ENCODE measurements at regions not wholly inside any gene's neighbourhood (a gene's known extent, or its start where the extent isn't known, plus 50 kb on each side); places are given as distances from the start of the nearest gene placed in this dataset.
A peak's percentile ranks its signal among the peaks of the same experiment; 100 is the strongest.

- Histone ChIP-seq H4K20me1 (ENCODE audit: insufficient read depth) (no peaks in the 10 kb centered on the region), H3K9me2 (ENCODE audit: insufficient read depth) (no peaks in the 10 kb centered on the region), H3K9me3 (ENCODE audit: low read depth) (no peaks in the 10 kb centered on the region), H3K79me2 (ENCODE audit: insufficient read depth) (no peaks in the 10 kb centered on the region), H3K4me3 (no peak overlapping the region), H3K4me2 (ENCODE audit: unreplicated experiment) (no peak overlapping the region), H3K36me3 (ENCODE audit: low read depth) (no peaks in the 10 kb centered on the region), H3K4me1 (ENCODE audit: insufficient read depth) (0 out of 2 replicates have a peak, but pooled peaks cover 5% of the 10 kb centered on the region), H3K9ac (no peak overlapping the region), H2AFZ (no peak overlapping the region), H3K27me3 (replicated peaks; ENCODE audit: insufficient read depth) (no peaks in the 10 kb centered on the region), H3K27ac (no peak overlapping the region), H3F3A (ENCODE audit: insufficient read depth) (no peaks in the 10 kb centered on the region)
- in situ Hi-C loops (cut with MboI), result no loop called here
- DNase-seq, result no peak
- WGBS, 2 experiments (ENCODE audit: low coverage in 1 of 2, low lambda C conversion rate in 2 of 2, missing lambda C conversion rate in 2 of 2), result 81 to 91% methylated on average over 4 of the region's 4 CpGs
- TF ChIP-seq EZH2phosphoT487 (IDR thresholded peaks at IDR 0.05; ENCODE audit: insufficient read depth, low read depth), result no peak
- no peak for TF ChIP-seq EZH2 (IDR thresholded peaks at IDR 0.05; ENCODE audit: insufficient read depth, poor library complexity, severe bottlenecking)
Measured at GRCh38 chr3:73813692-73814292, 189.1 kb upstream of the PDZRN3 start.

GRCh38 chr3:73813291-73813690 lies 188.6 kb upstream of the PDZRN3 start:
- Histone ChIP-seq H3K9ac (no peak overlapping the region), H3K27me3 (replicated peaks; ENCODE audit: insufficient read depth) (no peaks in the 10 kb centered on the region), H3K4me2 (ENCODE audit: unreplicated experiment) (peak overlapping the region; percentile 3), H2AFZ (no peak overlapping the region), H3K36me3 (ENCODE audit: low read depth) (no peaks in the 10 kb centered on the region), H3K79me2 (ENCODE audit: insufficient read depth) (no peaks in the 10 kb centered on the region), H3K9me3 (ENCODE audit: low read depth) (no peaks in the 10 kb centered on the region), H3K4me3 (no peak overlapping the region), H3K4me1 (ENCODE audit: insufficient read depth) (0 out of 2 replicates have a peak, but pooled peaks cover 5% of the 10 kb centered on the region), H4K20me1 (ENCODE audit: insufficient read depth) (no peaks in the 10 kb centered on the region), H3K9me2 (ENCODE audit: insufficient read depth) (no peaks in the 10 kb centered on the region), H3F3A (ENCODE audit: insufficient read depth) (no peaks in the 10 kb centered on the region), H3K27ac (no peak overlapping the region)
- no peak for TF ChIP-seq EZH2phosphoT487 (IDR thresholded peaks at IDR 0.05; ENCODE audit: insufficient read depth, low read depth)
- no peak for TF ChIP-seq EZH2 (IDR thresholded peaks at IDR 0.05; ENCODE audit: insufficient read depth, poor library complexity, severe bottlenecking)
- in situ Hi-C loops (cut with MboI), result no loop called here
- 59 to 64% methylated on average over 5 of the region's 5 CpGs for WGBS, 2 experiments (ENCODE audit: low coverage in 1 of 2, low lambda C conversion rate in 2 of 2, missing lambda C conversion rate in 2 of 2)
- DNase-seq, result peak; percentile 31

GRCh38 chr3:73812054-73812453 lies 187.3 kb upstream of the PDZRN3 start:
- 0 out of 2 replicates have a peak, but pooled peaks cover 5% of the 10 kb centered on the region for H3K4me1 ChIP-seq (ENCODE audit: insufficient read depth)
- no peak overlapping the region for H3K9ac ChIP-seq
- H3K27ac ChIP-seq, result no peak overlapping the region
- no peaks in the 10 kb centered on the region for H3K79me2 ChIP-seq (ENCODE audit: insufficient read depth)
- H3K27me3 ChIP-seq (replicated peaks; ENCODE audit: insufficient read depth), result no peaks in the 10 kb centered on the region
- H3K4me2 ChIP-seq (ENCODE audit: unreplicated experiment), result no peak overlapping the region
- no peaks in the 10 kb centered on the region for H3K9me3 ChIP-seq (ENCODE audit: low read depth)
- 67 to 76% methylated on average over 3 of the region's 3 CpGs for WGBS, 2 experiments (ENCODE audit: low coverage in 1 of 2, low lambda C conversion rate in 2 of 2, missing lambda C conversion rate in 2 of 2)
- in situ Hi-C loops (cut with MboI), result no loop called here
- H2AFZ ChIP-seq, result no peak overlapping the region
- no peaks in the 10 kb centered on the region for H4K20me1 ChIP-seq (ENCODE audit: insufficient read depth)
- H3K4me3 ChIP-seq, result no peak overlapping the region
- no peak for DNase-seq
- TF ChIP-seq EZH2phosphoT487 (IDR thresholded peaks at IDR 0.05; ENCODE audit: insufficient read depth, low read depth) (no peak), EZH2 (IDR thresholded peaks at IDR 0.05; ENCODE audit: insufficient read depth, poor library complexity, severe bottlenecking) (no peak)
- no peaks in the 10 kb centered on the region for H3K36me3 ChIP-seq (ENCODE audit: low read depth)
- H3K9me2 ChIP-seq (ENCODE audit: insufficient read depth), result no peaks in the 10 kb centered on the region
- no peaks in the 10 kb centered on the region for H3F3A ChIP-seq (ENCODE audit: insufficient read depth)

- no peak for TF ChIP-seq EZH2phosphoT487 (IDR thresholded peaks at IDR 0.05; ENCODE audit: insufficient read depth, low read depth)
- no peak for TF ChIP-seq EZH2 (IDR thresholded peaks at IDR 0.05; ENCODE audit: insufficient read depth, poor library complexity, severe bottlenecking)
- Histone ChIP-seq H3K27me3 (replicated peaks; ENCODE audit: insufficient read depth) (no peaks in the 10 kb centered on the region), H2AFZ (no peak overlapping the region), H3K9me2 (ENCODE audit: insufficient read depth) (no peaks in the 10 kb centered on the region), H3K4me2 (ENCODE audit: unreplicated experiment) (no peak overlapping the region), H3K79me2 (ENCODE audit: insufficient read depth) (no peaks in the 10 kb centered on the region), H3K4me1 (ENCODE audit: insufficient read depth) (0 out of 2 replicates have a peak, but pooled peaks cover 5% of the 10 kb centered on the region), H3F3A (ENCODE audit: insufficient read depth) (no peaks in the 10 kb centered on the region), H3K4me3 (no peak overlapping the region), H3K27ac (no peak overlapping the region), H3K9me3 (ENCODE audit: low read depth) (no peaks in the 10 kb centered on the region), H3K9ac (no peak overlapping the region), H3K36me3 (ENCODE audit: low read depth) (no peaks in the 10 kb centered on the region), H4K20me1 (ENCODE audit: insufficient read depth) (no peaks in the 10 kb centered on the region)
- 82 to 85% methylated on average over 12 of the region's 12 CpGs for WGBS, 2 experiments (ENCODE audit: low coverage in 1 of 2, low lambda C conversion rate in 2 of 2, missing lambda C conversion rate in 2 of 2)
- in situ Hi-C loops (cut with MboI), result no loop called here
- DNase-seq, result no peak
Measured at GRCh38 chr3:73808862-73809509, 184.2 kb upstream of the PDZRN3 start.

All from GM23248 (cell line).